GM19468 (cell line): ENCODE measurements at regions not wholly inside any gene's neighbourhood (a gene's known extent, or its start where the extent isn't known, plus 50 kb on each side); places are given as distances from the start of the nearest gene placed in this dataset.
A peak's percentile ranks its signal among the peaks of the same experiment; 100 is the strongest.

ENCODE experiments used
- ATAC-seq: cut with Tn5 transposase; IDR thresholded peaks from one replicate; pipeline ENCODE4 v1.9.1; 2021; ENCODE audit warnings: mild to moderate bottlenecking, moderate library complexity, moderate number of reproducible peaks; ENCODE audit not compliant: unreplicated experiment; ENCODE audit errors: extremely low read depth

- ATAC-seq, result no peak
Measured at GRCh38 chr4:182973511-182973911, 56.3 kb upstream of the DCTD start.

GRCh38 chr4:182971702-182972101, 54.5 kb upstream of the DCTD start:
- no peak for ATAC-seq

GRCh38 chr4:182969651-182970279, 52.6 kb upstream of the DCTD start:
- no peak for ATAC-seq

GRCh38 chr4:182968917-182969650, 51.9 kb upstream of the DCTD start:
- ATAC-seq, result peak; percentile 55

GRCh38 chr4:182967403-182967802, 50.2 kb upstream of the DCTD start:
- no peak for ATAC-seq
